Hematopoietic multipotent progenitor cell treated with erythropoietin and hydrocortisone succinate and interleukin-3 and kit ligand, for 4 days (in vitro differentiated cells): ENCODE measurements at regions not wholly inside any gene's neighbourhood (a gene's known extent, or its start where the extent isn't known, plus 50 kb on each side); places are given as distances from the start of the nearest gene placed in this dataset.
"Not testable (repeated sequence)": the region's sequence is repeated elsewhere in the genome, so short reads cannot be mapped to it uniquely, and the experiment has no call there.

Experiments used
- DNase-seq: peaks from one replicate; pipeline ENCODE4 v3.0.0-alpha.2; 2015

- DNase-seq: not testable (repeated sequence)
Measured at GRCh38 chr18:14995023-14995422, 247.1 kb downstream of the ANKRD30B start.

DNA sequence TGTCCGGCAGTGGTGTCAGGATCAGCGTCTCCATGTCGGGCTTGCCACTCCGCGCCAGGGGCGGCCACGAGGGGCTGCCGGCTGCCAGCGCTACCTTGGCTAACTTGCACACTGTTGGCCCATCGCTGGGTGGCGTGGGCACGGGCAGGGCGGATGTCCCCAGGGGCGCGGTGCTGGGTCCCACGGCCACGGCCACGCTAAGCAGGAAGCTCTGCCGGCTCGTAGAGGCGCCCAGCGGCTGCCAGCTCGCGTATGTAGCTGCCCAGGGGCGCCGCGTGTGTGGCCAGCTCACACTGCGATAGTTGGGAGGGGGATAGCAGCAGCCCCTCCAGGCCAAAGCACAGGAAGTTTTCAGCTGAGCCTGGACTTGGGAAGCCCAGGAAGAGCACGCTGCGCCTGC lies 249.4 kb downstream of the ANKRD30B start:
- no peak for DNase-seq

- not testable (repeated sequence) for DNase-seq
Measured at GRCh38 chr18:14997899-14998298, 249.9 kb downstream of the ANKRD30B start.

GRCh38 chr18:14998360-14999042 lies 250.5 kb downstream of the ANKRD30B start:
- DNase-seq: not testable (repeated sequence)

- DNase-seq: no peak
Measured at GRCh38 chr18:14999085-14999975, 251.4 kb downstream of the ANKRD30B start.

- not testable (repeated sequence) for DNase-seq
Measured at GRCh38 chr18:15000119-15001037, 252.4 kb downstream of the ANKRD30B start.

- DNase-seq: not testable (repeated sequence)
Measured at GRCh38 chr18:15001038-15001794, 253.2 kb downstream of the ANKRD30B start.

DNA sequence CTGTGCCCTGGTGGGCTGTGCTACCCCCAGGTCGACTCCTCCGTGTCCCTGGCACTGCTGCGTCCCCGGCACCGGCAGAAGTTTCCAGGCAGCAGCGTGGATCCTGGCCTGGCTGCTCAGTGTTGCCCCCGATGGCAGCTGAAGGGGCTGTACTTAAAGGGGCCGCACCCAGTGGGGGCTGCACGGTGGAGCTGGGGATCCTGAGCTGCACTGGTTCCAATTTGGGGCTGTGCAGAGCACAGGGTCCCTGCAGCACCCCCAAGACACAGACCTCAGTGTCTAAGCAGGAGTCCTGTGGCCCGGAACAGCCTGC lies 253.8 kb downstream of the ANKRD30B start:
- DNase-seq: not testable (repeated sequence)

- not testable (repeated sequence) for DNase-seq
Measured at GRCh38 chr18:15002765-15003164, 254.8 kb downstream of the ANKRD30B start.

- not testable (repeated sequence) for DNase-seq
Measured at GRCh38 chr18:15003231-15003630, 255.3 kb downstream of the ANKRD30B start.

DNA sequence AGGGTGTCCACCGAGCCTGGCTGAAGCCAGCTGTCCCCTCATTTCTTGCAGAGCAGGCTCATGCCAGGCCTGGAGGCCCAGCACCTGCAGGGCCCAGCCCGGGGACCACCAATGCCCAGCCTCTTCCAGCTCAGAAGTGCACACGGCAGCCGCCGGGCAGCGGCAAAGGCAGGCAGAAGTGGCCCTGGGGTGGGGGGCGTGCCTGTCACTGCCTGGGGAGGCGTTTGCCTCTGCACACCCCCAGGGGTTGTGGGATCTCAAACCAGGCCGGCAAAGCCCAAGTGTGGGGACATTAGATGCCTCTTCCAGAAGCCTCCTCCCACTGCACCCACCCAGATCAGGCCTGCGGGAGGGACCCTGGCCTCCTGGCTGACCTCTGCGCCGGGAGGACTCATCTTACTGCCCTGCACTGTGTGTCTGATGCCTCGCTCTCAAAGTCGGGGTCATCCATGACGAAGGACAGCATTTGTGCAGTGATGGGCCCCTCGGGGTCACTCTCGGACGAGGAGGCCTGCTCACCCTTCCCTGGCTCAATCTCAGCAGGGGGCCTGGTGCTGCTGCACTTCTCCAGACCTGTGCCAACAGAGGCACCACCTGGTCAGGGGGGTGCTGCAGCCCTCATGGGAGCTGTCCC lies 255.8 kb downstream of the ANKRD30B start:
- DNase-seq: not testable (repeated sequence)

DNA sequence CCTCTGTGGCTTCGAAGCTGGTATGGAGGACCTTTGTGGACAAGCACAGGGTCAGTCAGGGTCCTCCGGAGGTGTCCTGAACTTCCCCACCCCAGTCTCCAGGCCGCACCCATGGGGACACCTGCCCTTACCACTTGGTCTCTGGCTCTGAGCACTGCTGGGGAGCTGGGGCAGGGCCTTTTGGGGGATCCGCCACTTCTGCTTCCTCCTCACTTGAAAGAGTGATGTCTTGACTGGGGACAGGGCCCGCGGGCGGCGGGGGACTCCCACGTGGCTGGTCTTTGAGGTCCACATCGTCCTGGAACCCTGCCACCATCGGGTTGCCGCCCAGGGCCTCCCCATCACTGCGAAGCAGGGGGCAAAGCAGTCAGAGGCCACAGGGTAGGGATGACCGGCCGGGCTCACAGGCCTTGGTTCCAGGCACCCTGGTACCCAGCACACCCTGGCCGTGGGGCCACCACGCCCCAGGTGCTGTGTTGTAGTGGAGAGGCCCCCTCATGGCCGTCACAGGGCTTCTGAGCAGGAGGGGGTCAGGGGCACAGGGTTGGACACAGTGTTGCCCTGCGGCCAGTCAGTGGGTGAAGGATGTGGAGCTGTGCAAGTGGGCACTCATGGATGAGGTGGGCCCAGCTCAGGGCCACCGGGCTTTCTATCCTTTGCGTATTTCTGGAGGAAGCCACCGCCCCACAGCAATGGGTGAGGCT lies 256.4 kb downstream of the ANKRD30B start:
- DNase-seq: not testable (repeated sequence)

DNA sequence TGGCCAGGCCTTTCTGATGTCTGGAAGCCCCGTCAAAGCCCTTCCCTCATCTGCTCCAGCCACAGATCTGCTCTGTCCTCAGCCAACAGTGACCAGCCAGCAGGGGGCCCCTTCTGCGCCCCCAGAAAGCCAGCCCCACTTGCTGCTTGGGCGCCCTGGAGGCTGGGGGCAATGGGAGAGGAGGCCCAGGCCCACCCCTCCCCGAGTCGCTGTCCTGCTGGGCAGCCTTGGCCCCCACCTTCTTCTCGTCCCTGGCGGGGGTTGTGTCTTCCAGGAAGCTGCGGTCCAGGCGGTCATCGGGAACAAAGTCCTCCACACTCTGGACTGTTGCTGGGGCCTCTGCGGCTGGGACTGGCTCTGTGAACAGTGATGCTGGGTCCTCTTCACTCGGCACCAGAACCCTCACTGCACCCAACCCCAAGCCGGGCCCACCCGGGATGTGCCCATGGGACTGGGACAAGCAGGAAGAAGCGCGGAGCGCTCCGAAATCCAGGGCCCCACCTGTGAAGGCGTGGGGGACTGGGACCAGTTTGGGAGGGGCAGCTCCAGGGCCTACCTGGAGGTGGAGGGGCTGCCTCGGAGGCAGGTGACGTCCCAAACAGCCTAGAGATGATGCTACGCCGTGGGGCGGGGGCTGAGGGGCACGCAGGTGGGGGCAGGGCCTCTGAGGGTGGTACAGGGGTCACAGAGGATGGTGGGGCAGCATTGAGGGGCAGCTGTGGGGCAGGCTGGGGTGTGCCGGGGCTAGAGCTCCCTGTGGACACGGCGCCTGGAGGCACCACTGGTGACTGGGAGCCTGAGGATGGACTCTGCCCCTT lies 257.6 kb downstream of the ANKRD30B start:
- DNase-seq: no peak

DNA sequence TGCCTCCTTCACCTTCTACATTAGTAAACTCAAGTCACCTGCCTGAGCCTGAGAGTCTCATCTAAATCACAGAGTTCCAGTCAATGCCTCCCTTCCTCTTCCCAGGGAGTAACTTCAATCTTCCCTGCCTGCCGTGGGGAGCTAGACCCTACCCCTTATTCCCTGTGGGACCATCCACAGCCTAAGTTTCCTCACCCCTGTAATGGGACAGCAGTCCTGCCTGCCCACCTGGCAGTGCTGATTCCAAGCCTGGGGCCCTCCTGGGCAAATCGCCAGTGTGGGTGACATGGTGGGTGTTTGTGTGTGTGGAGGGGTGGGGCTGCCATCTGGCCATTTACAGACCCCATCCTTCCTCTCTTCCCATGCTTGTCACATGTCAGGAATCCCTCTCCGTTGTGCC lies 258.6 kb downstream of the ANKRD30B start:
- DNase-seq: not testable (repeated sequence)

DNA sequence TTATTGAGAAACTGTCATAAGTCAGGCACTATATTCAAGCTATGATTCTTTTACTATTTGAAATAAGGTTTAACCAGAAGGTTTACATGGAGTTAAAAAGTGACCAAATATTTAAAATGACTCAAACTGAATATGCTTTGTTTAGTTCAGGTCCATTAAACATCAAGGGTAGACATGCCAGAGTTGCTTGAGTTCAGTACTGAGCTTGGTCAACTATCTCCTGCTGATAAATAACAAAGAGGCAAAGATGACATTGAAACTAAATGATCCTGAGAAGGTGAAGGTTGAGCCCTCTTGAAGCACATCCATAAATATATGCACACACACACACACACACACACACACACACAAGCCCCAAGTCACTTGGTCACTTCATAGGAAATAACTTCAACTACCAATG lies 278.1 kb downstream of the ANKRD30B start:
- DNase-seq: not testable (repeated sequence)

DNA sequence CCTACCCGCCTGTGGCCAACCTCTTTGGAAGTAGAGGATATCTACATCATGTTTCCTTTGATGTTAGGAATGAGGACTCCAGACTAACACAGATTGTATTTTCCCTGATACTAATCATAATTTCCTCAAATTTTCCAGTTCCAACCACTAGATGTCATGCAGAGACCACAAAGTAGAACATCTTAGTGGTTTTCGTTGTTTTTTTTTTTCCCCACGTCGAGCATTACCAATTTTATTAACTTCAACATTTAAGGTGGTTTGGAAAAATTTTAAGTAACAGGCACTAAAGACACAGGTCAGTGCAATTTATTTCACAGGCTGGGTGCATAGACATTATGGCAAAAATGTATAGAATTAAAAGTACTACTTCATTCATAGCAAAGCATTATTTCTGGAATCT lies 280.1 kb downstream of the ANKRD30B start:
- DNase-seq: peak; percentile 1

DNA sequence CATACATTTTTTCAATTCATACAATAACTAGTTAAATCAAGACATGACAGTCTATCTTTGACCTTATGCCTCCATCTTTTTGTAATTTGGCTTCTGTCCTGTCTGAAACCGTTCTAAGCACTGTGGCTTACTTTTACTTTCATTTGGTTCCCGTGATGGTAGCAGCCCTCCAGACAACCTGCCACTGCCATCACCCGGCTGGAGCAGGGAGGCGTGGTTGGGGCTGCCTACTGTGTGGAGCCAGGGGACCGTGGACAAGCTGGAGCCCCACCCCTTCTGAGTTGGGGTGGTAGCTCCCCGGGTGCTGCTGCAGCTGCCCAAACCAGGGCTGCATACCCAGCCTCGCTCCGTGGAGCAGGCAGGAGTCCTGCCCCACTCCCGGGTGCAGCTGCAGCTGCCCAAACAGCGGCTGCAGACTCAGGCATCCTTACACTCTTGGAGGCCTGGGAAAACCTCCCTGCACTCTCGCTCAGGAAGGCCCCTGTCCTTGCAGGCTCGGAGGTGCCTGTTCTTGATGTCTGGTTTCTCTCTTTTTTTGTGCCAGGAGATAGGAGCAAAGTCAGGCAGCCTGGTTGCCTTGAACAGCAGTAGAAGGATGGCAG lies 312.4 kb downstream of the ANKRD30B start:
- not testable (repeated sequence) for DNase-seq

- DNase-seq: not testable (repeated sequence)
Measured at GRCh38 chr18:15061289-15061896, 313.4 kb downstream of the ANKRD30B start.

DNA sequence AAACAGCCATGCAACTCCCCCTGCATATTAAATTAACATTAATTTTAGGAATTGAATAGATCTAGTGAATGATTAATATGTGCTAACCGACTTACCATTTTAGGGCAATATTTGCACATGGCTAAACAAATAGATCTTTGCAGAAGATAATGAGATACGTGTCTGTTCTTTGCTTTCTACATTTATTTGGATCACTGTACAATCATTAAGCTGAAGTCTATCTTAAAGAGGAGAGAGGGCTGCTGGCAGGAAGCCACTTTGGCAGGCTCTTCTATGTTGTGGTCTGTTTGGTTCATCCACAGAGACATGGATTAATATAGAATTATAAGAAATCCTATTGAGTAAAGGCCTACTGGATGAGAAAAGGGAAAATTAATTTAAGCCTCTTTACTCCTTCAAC lies 318.5 kb downstream of the ANKRD30B start:
- DNase-seq: not testable (repeated sequence)
